ENCODE measurements at regions not wholly inside any gene's neighbourhood (a gene's known extent, or its start where the extent isn't known, plus 50 kb on each side); places are given as distances from the start of the nearest gene placed in this dataset.

DNA sequence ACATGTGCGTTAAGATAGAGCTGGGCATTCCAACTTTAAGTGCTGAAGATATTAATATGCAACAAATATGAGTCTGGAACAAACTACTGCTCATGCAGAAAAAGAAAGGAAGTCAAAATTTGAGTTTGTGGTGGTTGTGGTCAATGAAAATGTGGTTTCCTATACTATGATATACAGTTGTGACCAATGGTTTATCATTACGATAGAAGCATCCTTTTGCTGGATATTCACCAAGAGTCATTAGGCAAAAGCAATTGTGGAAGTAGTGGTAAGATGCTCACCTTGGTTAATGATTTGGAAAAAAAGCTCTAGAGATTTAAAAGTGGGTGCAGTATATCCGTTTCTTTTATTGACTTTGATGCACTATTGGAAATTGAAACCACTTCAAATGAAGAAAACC lies 1007.0 kb downstream of the NR2F1-AS1 start:
- TF ChIP-seq, protein P1, sequence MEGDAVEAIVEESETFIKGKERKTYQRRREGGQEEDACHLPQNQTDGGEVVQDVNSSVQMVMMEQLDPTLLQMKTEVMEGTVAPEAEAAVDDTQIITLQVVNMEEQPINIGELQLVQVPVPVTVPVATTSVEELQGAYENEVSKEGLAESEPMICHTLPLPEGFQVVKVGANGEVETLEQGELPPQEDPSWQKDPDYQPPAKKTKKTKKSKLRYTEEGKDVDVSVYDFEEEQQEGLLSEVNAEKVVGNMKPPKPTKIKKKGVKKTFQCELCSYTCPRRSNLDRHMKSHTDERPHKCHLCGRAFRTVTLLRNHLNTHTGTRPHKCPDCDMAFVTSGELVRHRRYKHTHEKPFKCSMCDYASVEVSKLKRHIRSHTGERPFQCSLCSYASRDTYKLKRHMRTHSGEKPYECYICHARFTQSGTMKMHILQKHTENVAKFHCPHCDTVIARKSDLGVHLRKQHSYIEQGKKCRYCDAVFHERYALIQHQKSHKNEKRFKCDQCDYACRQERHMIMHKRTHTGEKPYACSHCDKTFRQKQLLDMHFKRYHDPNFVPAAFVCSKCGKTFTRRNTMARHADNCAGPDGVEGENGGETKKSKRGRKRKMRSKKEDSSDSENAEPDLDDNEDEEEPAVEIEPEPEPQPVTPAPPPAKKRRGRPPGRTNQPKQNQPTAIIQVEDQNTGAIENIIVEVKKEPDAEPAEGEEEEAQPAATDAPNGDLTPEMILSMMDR (conservative IDR thresholded peaks at IDR 0.05; ENCODE audit: low read length) = no peak
- TF ChIP-seq EZH2phosphoT487 (IDR thresholded peaks at IDR 0.05; ENCODE audit: borderline replicate concordance, low read depth, low read length) = no peak

Data from OCI-LY7 (cell line).